Brain microvascular endothelial cell (primary cell): ENCODE measurements at regions not wholly inside any gene's neighbourhood (a gene's known extent, or its start where the extent isn't known, plus 50 kb on each side); places are given as distances from the start of the nearest gene placed in this dataset.

Source experiments
- DNase-seq: peaks from one replicate; pipeline ENCODE4 v3.0.0-alpha.2; 2020
- H3K27ac ChIP-seq: fragments of 250-450 bp; sonication (Bioruptor Pico); 2 replicates; pipeline ENCODE4 v1.5.1; 2020; ENCODE audit warnings: mild to moderate bottlenecking, moderate library complexity
- H3K27me3 ChIP-seq: fragments of 250-450 bp; sonication (Bioruptor Pico); replicated peaks from 2 replicates; pipeline ENCODE4 v1.5.1; 2020; ENCODE audit warnings: mild to moderate bottlenecking
- H3K36me3 ChIP-seq: fragments of 250-450 bp; sonication (Bioruptor Pico); replicated peaks from 2 replicates; pipeline ENCODE4 v1.5.1; 2020; ENCODE audit warnings: mild to moderate bottlenecking
- H3K4me3 ChIP-seq: 2 replicates; pipeline ENCODE4 v1.5.1; 2011; ENCODE audit warnings: low read depth, mild to moderate bottlenecking, control low read depth, low read length, moderate library complexity
- CTCF ChIP-seq: IDR thresholded peaks from 2 replicates; pipeline ENCODE4 v1.5.1; 2011; ENCODE audit warnings: low read depth, mild to moderate bottlenecking, moderate library complexity, low read length, control low read depth, inconsistent platforms; ENCODE audit errors: missing control alignments
- in situ Hi-C: cut with HindIII; loops from 2 replicates; pipeline ENCODE4 v1.10.0; 2017; ENCODE audit warnings: low sequenced_read_pairs, low pct_ligation_motif_present

- no peaks in the 10 kb centered on the region for H3K36me3 ChIP-seq
- H3K27ac ChIP-seq: no peak overlapping the region
- TF ChIP-seq CTCF: no peak
- no peak overlapping the region for H3K4me3 ChIP-seq
- no peaks in the 10 kb centered on the region for H3K27me3 ChIP-seq
- DNase-seq: no peak
- in situ Hi-C loops: no loop called here
These were observed 1105.8 kb upstream of the NXPH2 start for GRCh38 chr2:139885921-139886498.

GRCh38 chr2:139876964-139877363 is 1096.8 kb upstream of the NXPH2 start:
- H3K27ac ChIP-seq: no peak overlapping the region
- H3K4me3 ChIP-seq: no peak overlapping the region
- TF ChIP-seq CTCF: no peak
- no peaks in the 10 kb centered on the region for H3K36me3 ChIP-seq
- no peak for DNase-seq
- no peaks in the 10 kb centered on the region for H3K27me3 ChIP-seq
- in situ Hi-C loops: no loop called here

- Histone ChIP-seq H3K27ac (no peak overlapping the region), H3K27me3 (no peaks in the 10 kb centered on the region), H3K36me3 (no peaks in the 10 kb centered on the region), H3K4me3 (no peak overlapping the region)
- no peak for TF ChIP-seq CTCF
- DNase-seq: no peak
- in situ Hi-C loops: no loop called here
These were observed 1096.1 kb upstream of the NXPH2 start for GRCh38 chr2:139876321-139876720.

GRCh38 chr2:139872503-139872902 is 1092.3 kb upstream of the NXPH2 start:
- no peak for DNase-seq
- no peaks in the 10 kb centered on the region for H3K36me3 ChIP-seq
- in situ Hi-C loops: no loop called here
- no peak overlapping the region for H3K27ac ChIP-seq
- H3K4me3 ChIP-seq: no peak overlapping the region
- no peak for TF ChIP-seq CTCF
- no peaks in the 10 kb centered on the region for H3K27me3 ChIP-seq

GRCh38 chr2:139872032-139872431 is 1091.8 kb upstream of the NXPH2 start:
- no peak for TF ChIP-seq CTCF
- Histone ChIP-seq H3K4me3 (no peak overlapping the region), H3K27ac (no peak overlapping the region), H3K27me3 (no peaks in the 10 kb centered on the region), H3K36me3 (no peaks in the 10 kb centered on the region)
- DNase-seq: no peak
- in situ Hi-C loops: no loop called here

- H3K27ac ChIP-seq: no peak overlapping the region
- H3K36me3 ChIP-seq: no peaks in the 10 kb centered on the region
- DNase-seq: no peak
- no peak overlapping the region for H3K4me3 ChIP-seq
- in situ Hi-C loops: no loop called here
- no peak for TF ChIP-seq CTCF
- H3K27me3 ChIP-seq: no peaks in the 10 kb centered on the region
These were observed 1087.5 kb upstream of the NXPH2 start for GRCh38 chr2:139867601-139868226.
